HG02884 (cell line): ENCODE measurements at regions not wholly inside any gene's neighbourhood (a gene's known extent, or its start where the extent isn't known, plus 50 kb on each side); places are given as distances from the start of the nearest gene placed in this dataset.

Source experiments
- ATAC-seq: cut with Tn5 transposase; IDR thresholded peaks from one replicate; pipeline ENCODE4 v1.9.1; 2021; ENCODE audit warnings: mild to moderate bottlenecking, moderate library complexity; ENCODE audit not compliant: unreplicated experiment

DNA sequence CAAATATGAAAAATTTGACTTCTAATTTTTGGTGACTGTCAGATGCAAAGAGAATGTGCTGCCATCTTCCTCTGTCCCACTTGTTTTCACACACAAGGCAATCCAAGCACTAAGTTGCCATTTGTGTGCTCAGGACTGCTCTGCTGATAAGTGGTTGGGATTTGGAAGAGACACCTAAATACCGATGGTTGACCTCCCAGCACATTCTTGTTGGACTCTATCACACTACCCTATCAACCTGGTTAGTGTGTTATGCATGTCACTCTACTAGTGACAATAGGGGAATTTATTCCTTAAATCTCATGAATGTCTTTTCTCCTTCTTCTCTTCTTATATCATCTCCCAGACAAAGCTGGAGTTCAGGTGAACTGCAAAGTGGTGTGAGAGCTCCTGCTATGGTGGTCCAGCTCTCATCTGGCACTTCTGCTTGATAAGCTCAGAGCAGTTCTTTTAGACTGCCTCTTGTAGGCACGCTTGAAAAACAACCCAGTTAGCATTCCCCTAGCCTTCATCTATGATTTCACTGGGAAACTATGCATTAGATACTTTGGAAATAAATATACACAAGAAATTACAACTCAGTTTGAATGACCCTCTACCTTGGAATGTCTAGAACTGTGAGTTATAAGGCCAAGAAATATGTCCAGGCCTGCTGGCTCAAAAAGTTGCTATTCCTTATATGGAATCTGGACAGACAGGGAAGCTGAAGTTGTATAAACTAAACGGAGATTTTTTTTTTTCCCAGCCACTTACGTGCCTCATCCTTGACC, 404.8 kb downstream of the MEIS1 start:
- ATAC-seq: no peak

DNA sequence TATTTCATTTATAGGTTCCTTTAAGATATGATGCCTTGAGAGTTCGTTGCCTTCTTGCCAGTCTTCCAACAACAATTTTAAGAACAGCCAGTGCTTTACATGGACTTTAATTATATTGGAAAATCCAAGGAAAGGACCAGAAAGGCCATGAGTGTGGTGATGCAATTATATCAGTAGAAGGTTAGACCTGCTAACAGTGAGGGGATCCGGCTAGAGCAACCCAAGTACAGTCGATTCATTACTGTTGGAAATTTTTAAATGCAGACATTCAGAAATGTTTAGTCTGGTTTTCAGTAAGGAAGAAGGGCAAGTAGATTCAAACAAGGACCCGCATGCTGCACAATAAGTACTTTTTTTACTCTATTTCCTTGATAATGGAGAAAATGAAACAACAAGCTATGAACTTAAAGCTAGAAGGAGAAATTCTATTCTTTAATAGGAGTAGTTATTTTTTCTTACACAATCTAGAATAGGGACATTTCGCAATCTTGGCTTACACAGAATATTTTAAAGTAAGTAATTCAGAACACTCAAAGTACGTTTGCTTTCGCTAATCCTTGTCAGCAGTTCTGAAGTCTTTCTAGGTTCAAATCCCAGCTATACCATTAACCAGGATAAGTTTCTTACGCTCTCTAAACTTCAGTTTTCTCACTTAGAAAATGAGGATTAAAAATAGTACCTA, 405.5 kb downstream of the MEIS1 start:
- no peak for ATAC-seq

DNA sequence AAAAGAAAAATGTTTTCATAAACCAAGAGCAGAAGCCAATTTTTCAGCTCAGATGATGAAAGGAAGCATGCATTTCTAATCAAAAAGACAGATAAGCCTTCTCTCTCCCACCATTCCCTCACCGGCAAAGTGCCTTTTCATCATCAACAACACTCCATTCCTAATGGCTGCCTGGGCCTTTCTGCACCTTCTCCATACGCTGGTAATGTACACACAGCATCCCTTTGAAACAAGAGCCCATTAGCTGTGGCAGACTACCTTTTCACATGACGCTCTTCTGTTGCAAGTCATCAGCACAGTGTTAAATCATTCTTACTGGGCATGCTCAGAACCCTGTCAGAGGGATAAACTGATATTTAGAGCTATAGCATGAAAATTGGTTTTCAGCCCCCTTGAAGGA, 408.9 kb downstream of the MEIS1 start:
- no peak for ATAC-seq

DNA sequence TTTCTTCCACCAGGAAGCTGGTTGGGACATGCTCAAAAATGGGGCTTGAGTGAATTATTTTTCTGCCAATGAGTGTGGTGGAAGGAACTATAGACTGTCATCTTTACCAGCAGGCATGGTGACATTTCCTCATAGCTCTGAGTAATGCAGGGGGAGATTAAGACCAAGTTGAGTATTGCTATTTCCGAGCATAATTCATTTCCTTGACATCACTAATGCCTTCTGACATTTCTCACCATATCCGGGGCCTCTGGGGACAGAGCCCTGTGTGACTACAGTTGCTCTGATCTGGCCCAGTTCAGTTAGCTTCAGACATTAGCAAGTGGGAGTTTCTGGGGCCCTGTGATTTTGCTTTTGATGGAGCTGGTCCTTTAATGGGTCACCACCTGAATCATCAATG, 410.4 kb downstream of the MEIS1 start:
- no peak for ATAC-seq

DNA sequence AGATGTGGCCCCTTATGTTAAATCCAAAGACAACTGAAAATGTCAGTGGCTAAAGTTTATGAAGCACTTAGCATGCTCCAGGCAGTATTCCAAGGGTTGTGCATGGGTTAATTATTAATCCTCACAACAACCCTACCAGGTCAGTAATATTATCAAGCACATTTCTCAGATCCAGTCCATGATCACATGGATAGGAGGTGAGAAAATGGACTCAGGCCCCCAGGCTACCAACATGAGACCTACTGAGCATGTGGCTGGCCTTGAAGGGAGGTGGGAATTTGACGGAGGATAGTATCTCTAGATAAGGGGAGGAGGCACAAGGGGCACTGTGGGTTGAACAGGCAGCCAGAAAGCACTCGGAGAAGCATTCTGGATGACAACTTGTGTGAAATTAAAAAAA, 412.0 kb downstream of the MEIS1 start:
- no peak for ATAC-seq

DNA sequence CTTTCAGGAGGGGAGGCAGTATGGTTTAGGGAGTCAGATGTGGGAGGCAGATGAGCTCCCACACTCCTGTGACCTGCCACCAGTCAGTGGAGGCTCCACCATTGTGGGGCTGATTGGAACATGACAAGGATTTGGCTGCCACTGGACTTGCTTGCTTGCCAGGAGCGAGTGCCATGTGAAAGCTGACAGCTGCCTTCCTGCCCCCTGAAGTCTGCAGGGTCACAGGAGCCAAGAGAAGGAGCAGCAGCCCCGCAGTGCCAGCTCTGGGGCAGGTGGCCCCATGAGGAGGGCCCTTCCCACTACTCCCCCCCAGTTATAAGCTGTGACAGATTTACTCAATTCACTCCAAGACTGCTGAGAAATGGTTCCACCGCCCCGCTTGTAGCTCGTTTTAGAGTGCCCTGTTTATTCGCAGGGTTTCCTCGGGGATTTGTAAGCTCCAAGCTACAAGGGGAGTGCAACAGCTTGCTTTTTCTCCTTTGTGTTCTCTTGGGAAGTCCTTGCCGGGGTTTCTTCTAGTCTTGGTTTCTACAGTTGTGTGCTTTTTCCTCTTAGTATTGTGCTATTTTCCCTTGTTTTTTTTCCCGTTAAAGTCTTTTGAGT, 414.3 kb downstream of the MEIS1 start:
- ATAC-seq: no peak

DNA sequence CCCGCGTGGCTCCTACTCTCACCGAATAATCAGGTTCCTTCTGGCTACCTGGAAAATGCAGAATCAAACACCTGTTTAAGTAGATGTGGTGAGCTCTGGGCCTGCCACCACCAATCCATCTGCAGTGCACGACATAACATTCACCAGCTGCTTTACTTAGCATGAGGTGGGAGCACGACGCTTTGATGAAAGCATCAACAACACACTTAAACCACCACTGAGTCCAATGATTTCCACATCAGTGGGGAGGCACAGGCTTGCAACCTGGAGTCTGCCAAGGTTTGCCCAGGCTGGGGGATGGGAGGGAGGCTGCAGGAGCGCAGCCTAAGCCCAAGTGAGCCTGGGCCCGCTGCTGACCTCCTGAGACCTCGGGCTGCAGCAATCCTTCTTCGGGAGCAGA, 415.5 kb downstream of the MEIS1 start:
- ATAC-seq: no peak

DNA sequence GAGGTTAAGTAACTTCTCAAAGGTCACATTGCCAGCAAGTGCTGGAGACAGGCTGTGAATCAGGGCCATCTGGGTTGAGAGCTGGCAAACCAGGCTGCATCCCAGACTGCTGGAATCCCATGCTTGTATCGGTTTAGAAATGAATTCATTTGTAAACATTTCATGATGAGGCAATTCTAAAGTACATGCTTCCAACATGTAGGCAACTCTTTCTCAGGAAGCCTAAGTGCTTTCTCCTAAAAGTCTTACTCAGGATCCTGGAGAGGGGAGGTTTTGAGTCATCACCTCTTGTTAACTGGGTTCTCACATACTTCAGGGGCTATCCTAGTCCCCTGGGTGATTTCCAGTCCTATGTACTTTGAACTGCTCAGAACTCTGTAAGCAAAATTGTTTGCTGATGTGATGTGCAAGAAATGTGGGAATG, 416.5 kb downstream of the MEIS1 start:
- no peak for ATAC-seq

DNA sequence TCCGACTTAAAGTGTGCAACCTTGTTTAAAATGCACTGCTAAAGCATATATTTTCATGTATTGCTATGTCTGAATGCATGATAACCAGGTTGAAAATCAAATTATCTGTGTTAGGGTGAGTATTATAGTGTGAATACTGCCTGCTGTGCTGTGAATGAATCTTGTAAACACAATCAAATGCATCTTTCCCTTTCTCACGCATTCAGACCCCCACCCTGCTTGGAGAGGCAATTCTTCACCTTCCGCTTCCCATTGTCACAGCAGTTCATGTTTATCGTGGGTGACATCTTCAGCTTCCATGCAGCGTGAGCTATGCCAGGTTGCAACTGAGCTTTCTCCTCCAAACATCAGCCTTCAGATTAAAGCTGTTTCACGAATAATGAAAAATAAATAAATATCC, 418.0 kb downstream of the MEIS1 start:
- ATAC-seq: no peak

DNA sequence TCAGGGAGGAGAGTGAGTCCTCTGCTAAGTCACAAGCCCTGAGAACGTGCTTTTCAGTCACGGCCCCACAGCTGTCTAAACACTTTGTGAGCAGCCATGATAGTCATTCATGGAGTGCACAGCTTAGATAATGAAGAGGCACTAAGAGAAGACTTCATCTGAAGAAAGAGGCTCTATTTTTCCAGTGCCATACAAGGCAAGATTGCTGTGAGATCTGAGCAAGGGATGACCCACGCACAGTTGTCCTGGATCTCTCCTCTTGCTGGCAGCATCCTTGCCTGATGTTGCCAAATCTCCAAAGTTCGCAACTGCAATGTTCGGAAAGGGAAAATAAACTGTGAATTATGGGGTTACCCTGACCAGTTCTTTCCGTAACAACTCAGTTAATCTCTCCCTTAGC, 418.7 kb downstream of the MEIS1 start:
- ATAC-seq: no peak

DNA sequence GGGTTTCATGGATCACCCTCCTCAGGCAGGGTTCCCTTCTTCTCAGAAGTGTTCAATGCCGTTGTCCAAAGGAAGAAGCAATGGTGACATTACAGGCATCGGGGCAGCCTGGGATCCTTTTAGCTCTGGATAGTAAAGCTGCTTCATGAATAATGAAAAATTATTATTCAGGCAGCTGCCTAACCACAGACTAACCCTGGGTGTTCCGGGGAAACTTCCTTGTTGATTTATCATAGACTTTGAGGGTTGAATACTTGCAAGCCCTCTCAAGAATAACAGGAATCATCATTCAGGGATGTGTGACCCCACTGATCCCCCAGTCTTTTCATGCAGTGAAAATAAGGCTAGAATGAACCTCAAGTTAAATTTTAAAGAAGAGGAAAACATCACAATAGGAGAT, 419.4 kb downstream of the MEIS1 start:
- ATAC-seq: no peak

DNA sequence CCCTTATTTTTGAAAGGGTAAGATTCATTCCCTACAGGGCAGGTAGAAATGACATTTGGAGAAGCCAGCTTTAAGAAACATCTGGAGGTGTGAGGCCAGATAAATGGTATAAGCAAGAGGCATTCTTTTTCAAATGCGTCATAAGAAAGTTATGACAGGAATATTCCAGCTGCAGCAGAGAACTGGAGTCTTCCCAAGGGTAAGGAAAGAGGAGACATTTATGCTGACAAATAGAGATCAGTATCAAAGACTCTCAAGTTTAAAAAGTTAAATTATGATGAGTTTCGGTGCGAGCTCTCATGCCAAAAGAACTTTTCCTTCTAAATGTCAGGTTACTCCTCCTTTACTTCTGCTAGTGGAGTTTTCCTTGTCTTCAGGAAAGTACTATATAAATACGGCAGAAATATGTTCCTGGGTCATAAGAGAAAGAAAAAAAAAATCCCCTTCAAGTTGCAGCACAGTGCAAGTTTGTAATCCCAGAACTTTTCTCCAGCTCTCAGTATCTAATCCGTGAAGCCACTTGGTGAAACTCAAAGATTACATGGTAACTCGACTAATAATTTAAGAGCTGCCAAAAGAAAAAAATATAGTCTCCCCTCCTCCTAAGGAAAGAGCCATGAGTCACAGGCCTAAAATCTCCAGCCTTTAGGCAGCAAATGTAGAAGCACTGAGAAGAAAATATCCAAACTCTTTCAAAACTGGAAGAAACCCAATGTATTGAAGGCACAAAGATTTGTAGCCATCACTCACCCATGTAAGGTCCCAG, 428.1 kb downstream of the MEIS1 start:
- ATAC-seq: no peak

DNA sequence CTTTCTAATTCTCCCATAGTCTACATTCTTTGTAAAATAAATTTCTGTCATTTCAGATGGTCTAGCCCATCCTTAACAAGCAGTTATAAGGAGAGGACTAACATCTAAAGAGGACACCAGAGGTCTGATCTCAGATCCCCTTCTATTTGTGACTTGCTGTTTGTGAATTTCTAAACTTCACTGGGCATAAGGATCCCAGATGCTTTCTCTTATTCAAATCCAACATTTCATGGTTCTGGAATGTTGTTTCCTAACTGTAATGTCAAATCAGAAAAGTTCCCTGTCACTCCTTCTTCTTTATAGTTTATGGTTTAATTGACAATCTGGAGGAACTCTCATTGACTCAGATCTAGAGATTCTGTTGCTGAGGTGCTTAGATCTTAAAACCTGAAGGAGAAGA, 430.2 kb downstream of the MEIS1 start:
- no peak for ATAC-seq

DNA sequence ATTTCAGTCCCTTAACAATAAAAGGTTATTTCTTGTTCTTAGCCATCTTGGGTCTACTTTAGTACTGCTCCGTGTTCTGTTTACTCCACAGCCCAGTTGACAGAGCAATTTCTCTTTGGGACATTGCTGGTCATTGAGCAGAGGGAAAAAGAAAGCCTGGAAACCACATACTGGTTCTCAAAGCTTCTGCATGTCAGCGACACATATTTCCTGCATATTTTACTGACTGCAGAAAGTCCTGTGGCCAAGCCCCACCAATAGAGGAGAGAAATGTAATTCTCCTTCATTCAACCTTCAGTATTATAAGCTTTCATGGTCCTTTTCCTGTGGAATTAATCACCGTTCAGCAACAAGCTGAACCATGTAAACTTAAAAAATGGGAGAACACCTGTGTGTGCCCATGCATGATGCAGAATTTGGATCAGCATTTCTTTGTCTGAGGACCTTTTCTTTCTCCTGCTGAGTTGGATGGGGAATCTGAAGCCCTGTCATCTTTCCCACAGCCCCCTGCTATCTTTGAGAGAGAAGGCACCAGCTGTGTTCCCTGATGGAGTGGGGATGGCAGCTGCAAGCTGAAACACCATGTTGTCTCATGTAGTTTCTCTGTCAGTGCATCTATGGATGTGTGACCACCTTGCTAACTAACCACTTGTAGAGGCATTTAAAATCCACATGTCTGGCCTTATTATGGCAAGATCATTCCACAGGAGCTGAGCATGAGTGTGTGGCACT, 431.6 kb downstream of the MEIS1 start:
- ATAC-seq: no peak

DNA sequence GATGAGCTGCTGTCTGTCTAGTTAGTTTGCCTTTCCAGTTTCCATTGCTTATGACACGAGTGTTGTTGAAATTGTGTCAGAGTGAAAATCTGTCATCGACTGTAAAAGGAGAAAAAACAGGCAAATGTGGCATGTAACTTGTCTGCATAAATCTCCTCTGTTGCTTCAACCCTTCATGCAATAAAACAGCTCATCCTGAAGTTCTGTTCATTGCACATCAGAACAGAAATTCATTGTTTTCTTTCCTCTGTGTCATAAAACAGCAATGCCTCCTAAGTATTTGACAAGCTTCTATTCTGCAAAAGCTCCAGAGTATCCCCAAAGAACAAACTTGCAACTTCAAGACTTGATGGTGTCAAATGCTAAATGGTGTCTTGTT, 432.1 kb downstream of the MEIS1 start:
- ATAC-seq: no peak

DNA sequence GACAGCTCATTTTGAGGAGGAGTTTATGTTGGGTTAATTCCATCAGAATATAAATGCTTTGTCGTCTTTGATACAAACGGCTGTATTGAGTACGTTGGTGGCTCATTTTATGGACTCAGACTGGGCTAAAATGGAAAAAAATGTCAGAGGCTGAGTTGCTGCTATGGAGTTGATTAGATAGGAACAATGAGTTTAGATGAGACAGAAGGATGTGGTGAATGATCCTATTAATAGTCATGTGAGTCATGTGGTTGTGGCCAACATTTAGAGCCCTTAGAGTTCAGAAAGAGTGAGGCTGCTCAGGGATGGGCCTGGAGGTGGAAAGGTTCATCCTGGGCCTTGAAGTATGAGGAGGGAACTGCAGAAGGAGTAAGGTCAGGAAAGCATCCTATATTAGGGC, 434.2 kb downstream of the MEIS1 start:
- ATAC-seq: no peak

DNA sequence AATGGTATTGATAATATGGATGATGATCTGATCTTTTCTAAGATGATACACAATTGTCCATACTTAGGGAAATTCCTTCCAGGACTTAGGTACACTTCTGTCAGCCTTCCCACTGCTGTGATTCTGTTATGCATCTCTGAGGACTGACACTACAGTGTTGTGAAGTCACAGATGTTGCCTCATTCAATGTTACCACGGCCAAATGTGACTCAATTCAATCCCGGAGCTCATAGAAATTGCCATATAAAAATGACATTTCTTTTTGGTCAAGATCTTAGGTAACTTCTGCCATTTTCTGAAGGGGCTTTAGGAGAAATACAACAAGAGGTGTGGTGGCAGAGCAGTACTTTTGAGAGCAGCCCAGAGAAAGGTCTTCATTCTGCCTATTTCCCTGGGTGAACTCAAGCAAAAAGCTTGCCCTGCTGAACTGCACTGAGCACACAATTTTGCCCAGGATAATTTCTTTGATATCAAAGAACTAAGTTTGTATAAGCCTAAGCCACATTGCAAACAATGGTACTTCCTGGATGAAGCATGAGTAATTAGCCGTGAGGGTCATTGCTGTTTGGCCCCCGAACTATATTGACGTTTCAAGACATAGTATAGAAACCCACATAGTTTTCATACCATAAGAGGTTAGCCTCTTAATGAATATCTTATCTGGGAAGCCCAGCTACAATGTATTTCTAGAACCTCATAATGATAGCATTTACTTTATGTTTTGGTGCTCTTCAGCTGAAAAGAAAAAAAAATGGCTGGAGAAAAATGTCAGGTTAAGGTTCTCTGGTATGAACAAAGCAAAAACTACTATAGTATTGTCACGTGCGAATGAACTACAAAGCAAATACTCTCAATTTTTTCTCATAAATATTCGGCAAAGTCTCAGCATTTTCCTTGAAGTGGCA, 437.4 kb downstream of the MEIS1 start:
- ATAC-seq: no peak

DNA sequence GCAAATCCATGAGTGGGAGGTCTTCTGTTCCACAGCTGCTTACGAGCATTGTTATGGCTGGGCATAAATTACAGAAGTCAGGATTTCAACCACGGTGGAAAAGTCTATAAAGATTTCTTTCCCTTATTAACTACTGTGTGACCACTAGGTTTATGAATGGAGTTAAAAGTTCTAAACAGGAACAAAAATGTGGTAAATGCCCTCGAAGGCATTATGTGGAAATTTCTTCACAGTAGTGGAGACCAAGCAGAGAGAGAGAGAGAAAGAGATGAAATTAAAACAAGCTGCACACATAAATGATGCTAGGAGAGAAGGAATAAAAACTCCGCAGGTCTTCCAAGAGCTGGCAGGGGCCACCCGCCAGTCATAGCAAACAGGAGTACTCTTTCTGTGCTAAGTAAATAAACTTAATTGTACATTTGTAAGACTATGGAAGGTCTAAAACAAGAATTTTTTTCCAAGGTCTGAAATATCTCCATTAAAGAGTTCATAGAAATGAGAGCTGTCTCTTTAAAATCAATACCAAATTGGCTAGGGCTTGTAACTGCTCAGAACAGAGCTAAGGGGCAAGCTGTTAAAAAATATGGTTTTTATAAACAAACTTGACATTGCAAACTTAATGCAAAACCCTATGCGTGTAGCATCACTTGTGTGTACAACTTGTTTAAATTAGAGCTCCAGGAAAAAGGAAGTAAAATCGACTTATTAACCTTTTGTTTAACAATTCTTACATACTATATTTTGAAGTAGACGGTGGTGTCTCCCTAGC, 438.2 kb downstream of the MEIS1 start:
- ATAC-seq: no peak

DNA sequence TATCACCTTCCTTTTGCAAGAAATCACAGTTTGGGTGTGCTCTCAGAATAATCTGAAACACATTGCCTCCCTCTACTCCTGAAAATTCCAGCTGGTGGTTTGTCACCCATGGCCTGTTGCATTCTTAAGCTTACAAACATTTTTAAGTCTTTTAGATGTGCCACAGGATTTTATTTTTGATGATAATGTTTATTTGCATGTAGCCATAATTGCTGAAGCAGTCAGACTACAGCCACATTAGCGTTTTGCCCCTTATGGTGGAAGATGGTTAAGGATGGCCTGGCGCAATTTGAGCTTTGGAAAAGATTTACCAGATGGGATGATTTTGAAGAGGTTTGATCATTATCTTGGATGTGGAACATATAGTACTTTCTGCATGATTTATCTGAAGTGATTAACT, 439.5 kb downstream of the MEIS1 start:
- ATAC-seq: no peak
